ENCODE measurements at regions not wholly inside any gene's neighbourhood (a gene's known extent, or its start where the extent isn't known, plus 50 kb on each side); places are given as distances from the start of the nearest gene placed in this dataset.

DNA sequence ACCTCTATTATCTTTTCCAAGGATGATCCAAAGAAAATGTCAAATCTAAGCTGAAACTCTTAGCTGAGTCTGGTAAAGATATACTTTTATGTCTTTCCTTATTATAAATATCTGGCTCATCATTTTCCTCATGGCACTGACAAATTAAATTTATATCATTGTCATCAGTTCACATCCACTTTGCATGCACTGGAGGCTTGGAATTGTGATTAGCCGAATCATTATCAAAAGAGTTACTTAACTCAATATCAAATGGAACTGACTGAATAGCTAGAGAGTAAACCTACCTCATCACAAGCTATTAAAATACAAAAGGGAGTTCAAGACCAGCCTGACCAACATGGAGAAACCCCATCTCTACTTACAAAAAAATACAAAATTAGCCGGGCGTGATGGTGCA, 713.9 kb upstream of the MARCKS start:
- H3K9me3 ChIP-seq, result no peaks in the 10 kb centered on the region
- H3K27ac ChIP-seq, result no peak overlapping the region
- TF ChIP-seq, protein P1, sequence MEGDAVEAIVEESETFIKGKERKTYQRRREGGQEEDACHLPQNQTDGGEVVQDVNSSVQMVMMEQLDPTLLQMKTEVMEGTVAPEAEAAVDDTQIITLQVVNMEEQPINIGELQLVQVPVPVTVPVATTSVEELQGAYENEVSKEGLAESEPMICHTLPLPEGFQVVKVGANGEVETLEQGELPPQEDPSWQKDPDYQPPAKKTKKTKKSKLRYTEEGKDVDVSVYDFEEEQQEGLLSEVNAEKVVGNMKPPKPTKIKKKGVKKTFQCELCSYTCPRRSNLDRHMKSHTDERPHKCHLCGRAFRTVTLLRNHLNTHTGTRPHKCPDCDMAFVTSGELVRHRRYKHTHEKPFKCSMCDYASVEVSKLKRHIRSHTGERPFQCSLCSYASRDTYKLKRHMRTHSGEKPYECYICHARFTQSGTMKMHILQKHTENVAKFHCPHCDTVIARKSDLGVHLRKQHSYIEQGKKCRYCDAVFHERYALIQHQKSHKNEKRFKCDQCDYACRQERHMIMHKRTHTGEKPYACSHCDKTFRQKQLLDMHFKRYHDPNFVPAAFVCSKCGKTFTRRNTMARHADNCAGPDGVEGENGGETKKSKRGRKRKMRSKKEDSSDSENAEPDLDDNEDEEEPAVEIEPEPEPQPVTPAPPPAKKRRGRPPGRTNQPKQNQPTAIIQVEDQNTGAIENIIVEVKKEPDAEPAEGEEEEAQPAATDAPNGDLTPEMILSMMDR (IDR thresholded peaks at IDR 0.05), result no peak
- no peaks in the 10 kb centered on the region for H3K4me1 ChIP-seq
- H3K4me3 ChIP-seq, result no peak overlapping the region
- intact Hi-C loops (cut with DNase I), result no loop called here
- no peaks in the 10 kb centered on the region for H3K36me3 ChIP-seq
- no peaks in the 10 kb centered on the region for H3K27me3 ChIP-seq
- no peak overlapping the region for H3K9ac ChIP-seq (ENCODE audit: low read depth in 2 of 2, low read length in 2 of 2)
- no peak for DNase-seq

DNA sequence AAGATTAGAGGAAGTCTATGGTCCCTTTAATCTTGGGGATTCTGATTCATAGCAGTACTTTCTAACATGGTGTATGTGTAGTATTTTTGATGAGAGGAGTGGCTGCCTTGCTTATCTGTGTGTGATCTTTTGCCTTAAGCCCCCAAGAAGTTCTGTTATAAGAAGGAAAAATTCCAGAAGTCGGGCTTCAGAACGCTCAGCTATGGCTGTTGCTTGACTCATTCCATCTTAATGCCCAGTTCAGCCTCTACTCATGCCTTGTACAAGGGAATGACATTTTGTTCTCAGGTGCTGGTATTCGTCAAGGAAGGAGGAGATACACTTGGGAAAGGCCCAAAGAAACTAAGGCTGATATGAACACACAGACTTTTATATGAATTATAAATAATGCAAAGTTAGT, 713.0 kb upstream of the MARCKS start:
- TF ChIP-seq, protein P1 (IDR thresholded peaks at IDR 0.05), result no peak
- H3K4me3 ChIP-seq, result no peak overlapping the region
- no peaks in the 10 kb centered on the region for H3K36me3 ChIP-seq
- intact Hi-C loops (cut with DNase I), result no loop called here
- no peak overlapping the region for H3K27ac ChIP-seq
- no peaks in the 10 kb centered on the region for H3K9me3 ChIP-seq
- H3K27me3 ChIP-seq, result no peaks in the 10 kb centered on the region
- H3K9ac ChIP-seq (ENCODE audit: low read depth in 2 of 2, low read length in 2 of 2), result no peak overlapping the region
- H3K4me1 ChIP-seq, result no peaks in the 10 kb centered on the region
- no peak for DNase-seq

DNA sequence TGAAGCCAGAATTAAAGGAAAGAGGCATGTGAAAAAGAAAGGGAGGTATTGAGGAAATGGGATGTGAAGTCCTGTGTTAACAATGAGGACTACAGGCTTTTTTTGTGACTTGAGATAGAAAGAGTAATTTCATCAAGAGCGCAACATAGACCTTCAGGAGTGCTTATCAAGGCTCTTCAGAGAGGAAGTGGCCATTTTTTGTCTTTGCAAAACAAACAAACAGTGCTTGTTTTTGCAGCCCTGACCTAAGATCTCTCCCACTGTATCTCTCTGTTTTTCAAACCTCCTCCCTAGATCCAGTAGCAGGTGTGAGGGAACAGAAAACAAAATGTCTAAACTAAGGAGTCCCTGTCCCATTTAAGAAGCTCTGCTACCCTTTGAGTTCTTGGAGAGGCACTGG, 710.3 kb upstream of the MARCKS start:
- intact Hi-C loops (cut with DNase I), result no loop called here
- TF ChIP-seq, protein P1 (IDR thresholded peaks at IDR 0.05), result no peak
- H3K4me3 ChIP-seq, result no peak overlapping the region
- DNase-seq, result no peak
- no peak overlapping the region for H3K9ac ChIP-seq (ENCODE audit: low read depth in 2 of 2, low read length in 2 of 2)
- H3K36me3 ChIP-seq, result no peaks in the 10 kb centered on the region
- no peaks in the 10 kb centered on the region for H3K27me3 ChIP-seq
- H3K4me1 ChIP-seq, result no peaks in the 10 kb centered on the region
- H3K27ac ChIP-seq, result no peak overlapping the region
- no peaks in the 10 kb centered on the region for H3K9me3 ChIP-seq

DNA sequence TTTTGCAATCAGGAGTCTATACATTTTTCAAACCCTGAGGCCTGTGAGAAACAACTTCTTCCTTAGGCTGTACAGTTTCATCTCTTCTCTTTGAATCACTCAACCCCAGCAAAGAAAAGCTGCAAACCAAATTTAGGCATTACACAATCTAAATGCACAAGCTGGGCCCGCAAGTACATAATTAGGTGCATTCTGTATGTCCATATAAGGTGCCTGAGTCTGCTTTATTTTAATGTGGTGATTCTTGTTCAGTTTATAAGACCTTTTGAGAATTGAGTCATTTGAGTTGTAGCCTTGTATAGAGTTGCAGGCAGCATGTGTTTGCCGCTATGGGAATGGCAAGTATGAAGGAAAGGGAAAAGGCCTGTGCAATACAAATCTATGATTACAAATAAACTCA, 709.6 kb upstream of the MARCKS start:
- Histone ChIP-seq H3K36me3 (no peaks in the 10 kb centered on the region), H3K4me1 (no peaks in the 10 kb centered on the region), H3K9ac (ENCODE audit: low read depth in 2 of 2, low read length in 2 of 2) (no peak overlapping the region), H3K27ac (no peak overlapping the region), H3K27me3 (no peaks in the 10 kb centered on the region), H3K9me3 (no peaks in the 10 kb centered on the region), H3K4me3 (no peak overlapping the region)
- no peak for DNase-seq
- intact Hi-C loops (cut with DNase I), result no loop called here
- TF ChIP-seq, protein P1 (IDR thresholded peaks at IDR 0.05), result no peak

DNA sequence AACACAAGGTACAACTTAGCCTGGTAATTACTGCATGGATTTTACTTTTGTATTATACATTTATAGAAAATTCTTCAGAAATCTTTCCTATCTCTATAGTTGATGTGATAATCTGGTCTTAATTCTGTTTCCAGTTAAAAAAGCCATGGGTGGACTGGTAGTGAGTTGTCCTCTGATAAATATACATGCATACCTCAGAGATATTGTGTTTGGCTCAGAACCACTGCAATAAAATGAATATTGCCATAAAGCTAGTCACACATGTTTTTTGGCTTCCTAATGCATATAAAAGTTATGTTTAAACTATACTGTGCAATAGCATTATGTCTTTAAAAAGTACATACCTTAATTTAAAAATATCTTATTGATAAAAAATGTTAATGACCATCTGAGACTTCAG, 708.6 kb upstream of the MARCKS start:
- Histone ChIP-seq H3K27me3 (no peaks in the 10 kb centered on the region), H3K9me3 (no peaks in the 10 kb centered on the region), H3K4me3 (no peak overlapping the region), H3K9ac (ENCODE audit: low read depth in 2 of 2, low read length in 2 of 2) (no peak overlapping the region), H3K36me3 (no peaks in the 10 kb centered on the region), H3K4me1 (no peaks in the 10 kb centered on the region), H3K27ac (no peak overlapping the region)
- TF ChIP-seq, protein P1 (IDR thresholded peaks at IDR 0.05), result no peak
- intact Hi-C loops (cut with DNase I), result no loop called here
- DNase-seq, result no peak

DNA sequence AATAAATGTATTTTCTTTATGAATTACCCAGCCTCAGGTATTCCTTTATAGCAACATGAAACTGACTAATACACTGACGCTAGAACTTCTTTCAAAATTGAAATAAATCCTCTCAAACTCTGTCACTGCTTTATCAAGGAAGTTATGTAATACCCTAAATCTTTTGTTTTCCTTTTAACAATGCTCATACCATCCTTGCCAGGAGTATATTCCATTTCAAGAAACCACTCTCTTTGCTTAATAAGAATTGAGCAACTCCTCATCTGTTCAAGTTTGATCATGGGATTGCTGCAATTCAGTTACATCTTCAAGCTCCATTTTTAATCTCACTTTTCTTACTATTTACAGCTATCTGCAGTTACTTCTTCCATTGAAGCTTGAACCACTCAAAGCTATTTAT, 707.6 kb upstream of the MARCKS start:
- no peak for DNase-seq
- no peaks in the 10 kb centered on the region for H3K36me3 ChIP-seq
- no peak overlapping the region for H3K27ac ChIP-seq
- no peak overlapping the region for H3K9ac ChIP-seq (ENCODE audit: low read depth in 2 of 2, low read length in 2 of 2)
- no peak overlapping the region for H3K4me3 ChIP-seq
- TF ChIP-seq, protein P1 (IDR thresholded peaks at IDR 0.05), result no peak
- H3K4me1 ChIP-seq, result no peaks in the 10 kb centered on the region
- H3K27me3 ChIP-seq, result no peaks in the 10 kb centered on the region
- intact Hi-C loops (cut with DNase I), result no loop called here
- no peaks in the 10 kb centered on the region for H3K9me3 ChIP-seq
